HepG2 (cell line): ENCODE measurements at regions not wholly inside any gene's neighbourhood (a gene's known extent, or its start where the extent isn't known, plus 50 kb on each side); places are given as distances from the start of the nearest gene placed in this dataset.

Experiments used
- ATAC-seq: fragments of 200-7000 bp; cut with Tn5 transposase; 3 replicates; pipeline ENCODE4 v1.9.1; 2020; ENCODE audit warnings: mild to moderate bottlenecking, moderate library complexity
- BruUV-seq: library from RNA; stranded (reverse); fragments of 400-500 nt; replicated peaks from 2 replicates; lab custom pipeline; 2021; lab: Mats Ljungman, UMichigan
- CTCF ChIA-PET: fragments of 300-600 bp; formaldehyde crosslinking; extraction: SDS; loops from one replicate; lab custom pipeline; 2021; ENCODE audit warnings: low total read pairs, inconsistent platforms, low intra/inter-chr PET ratio; lab: Yijun Ruan, JAX
- POLR2A ChIA-PET: fragments of 350-600 bp; sonication (Branson Sonifier 250); formaldehyde crosslinking; loops from one replicate; lab custom pipeline; 2020; ENCODE audit warnings: antibody characterized with exemption, inconsistent platforms; lab: Yijun Ruan, JAX
- DNase-seq: peaks from one replicate; pipeline ENCODE4 v3.0.0-alpha.2; 2015; ENCODE audit warnings: low spot score
- FAIRE-seq: peaks from 3 replicates; lab custom pipeline; 2011; peaks lifted over from hg19 to GRCh38; lab: Jason Lieb, UNC
- H2AFZ ChIP-seq: one replicate; pipeline ENCODE4 v1.6.1; 2011; ENCODE audit warnings: low read length, inconsistent platforms
- H3K27ac ChIP-seq: fragments of 300-600 bp; 3 replicates; pipeline ENCODE4 v1.8.0; 2011; ENCODE audit warnings: mixed run types, mild to moderate bottlenecking, mixed read lengths, low read length, inconsistent platforms; ENCODE audit not compliant: insufficient read depth; ENCODE audit errors: extremely low read length
- H3K27me3 ChIP-seq, 2 experiments: fragments of 200-600 bp in 1 of 2; 2 replicates in 1 of 2; 3 replicates in 1 of 2; pipeline versions ENCODE4 v1.6.0 to v1.8.0; 2011; ENCODE audit warnings: low read length in 2 of 2, mild to moderate bottlenecking in 2 of 2, moderate library complexity in 2 of 2, inconsistent platforms in 1 of 2; ENCODE audit not compliant: insufficient read depth in 2 of 2, control insufficient read depth in 1 of 2
- H3K36me3 ChIP-seq, 2 experiments: fragments of 200-600 bp in 1 of 2; replicated peaks in 1 of 2; 2 replicates in 1 of 2; 3 replicates in 1 of 2; pipeline versions ENCODE4 v1.5.1 to v1.8.0; 2011; ENCODE audit warnings: low read length in 2 of 2, inconsistent platforms in 1 of 2; ENCODE audit not compliant: insufficient read depth in 2 of 2, control insufficient read depth in 1 of 2
- H3K4me1 ChIP-seq: 2 replicates; pipeline ENCODE4 v1.5.1; 2012; ENCODE audit warnings: low read length, inconsistent platforms; ENCODE audit not compliant: insufficient read depth
- H3K4me2 ChIP-seq: 2 replicates; pipeline ENCODE4 v1.6.0; 2011; ENCODE audit warnings: low read depth, low read length, inconsistent platforms
- H3K4me3 ChIP-seq, 3 experiments: fragments of 200-600 bp in 1 of 3; sonication (generic), shearing (Covaris generic) in 1 of 3; replicated peaks in 1 of 3; 2 replicates each; pipeline ENCODE4 v1.5.1; 2011 to 2016; ENCODE audit warnings: low read length in 3 of 3, inconsistent platforms in 2 of 3, low read depth in 2 of 3, mild to moderate bottlenecking in 2 of 3, control low read depth in 1 of 3, mixed read lengths in 1 of 3; ENCODE audit not compliant: insufficient read depth in 1 of 3
- H3K79me2 ChIP-seq: one replicate; pipeline ENCODE4 v1.6.1; 2011; ENCODE audit warnings: low read length, inconsistent platforms; ENCODE audit not compliant: insufficient read depth
- H3K9ac ChIP-seq: 2 replicates; pipeline ENCODE4 v1.6.0; 2011; ENCODE audit warnings: mild to moderate bottlenecking, low read depth, low read length, inconsistent platforms; ENCODE audit not compliant: insufficient read depth
- H3K9me3 ChIP-seq: 2 replicates; pipeline ENCODE4 v1.5.1; 2012; ENCODE audit warnings: mild to moderate bottlenecking, low read length
- H4K20me1 ChIP-seq: 2 replicates; pipeline ENCODE4 v1.6.0; 2011; ENCODE audit warnings: inconsistent platforms, mild to moderate bottlenecking, low read length, moderate library complexity; ENCODE audit not compliant: insufficient read depth
- ATAD3A ChIP-seq: sonication (generic); formaldehyde crosslinking; IDR thresholded peaks from 2 replicates; pipeline ENCODE4 v1.4.0; 2020; ENCODE audit warnings: missing genetic modification reagents
- BHLHE40 ChIP-seq: IDR thresholded peaks from 2 replicates; pipeline ENCODE4 v1.6.1; 2011; ENCODE audit warnings: low read length, improper control_type of control experiment
- CSRNP1 ChIP-seq: sonication (generic); formaldehyde crosslinking; IDR thresholded peaks from 2 replicates; pipeline ENCODE4 v1.8.1; 2023; ENCODE audit warnings: mild to moderate bottlenecking, missing genetic modification reagents
- NFIB ChIP-seq: sonication (generic); formaldehyde crosslinking; IDR thresholded peaks from 2 replicates; pipeline ENCODE4 v1.9.0; 2021; ENCODE audit warnings: missing genetic modification reagents, mild to moderate bottlenecking, borderline replicate concordance
- PAWR ChIP-seq: sonication (generic); formaldehyde crosslinking; IDR thresholded peaks from 2 replicates; pipeline ENCODE4 v1.4.0; 2020; ENCODE audit warnings: missing genetic modification reagents, mild to moderate bottlenecking, borderline replicate concordance
- STAG1 ChIP-seq: sonication (generic); formaldehyde crosslinking; IDR thresholded peaks from 2 replicates; pipeline ENCODE4 v1.4.0; 2020; ENCODE audit warnings: missing genetic modification reagents
- ZMYM3 ChIP-seq: sonication (generic); formaldehyde crosslinking; IDR thresholded peaks from 2 replicates; pipeline ENCODE4 v1.5.1; 2020; ENCODE audit warnings: mild to moderate bottlenecking, missing genetic modification reagents
- ZNF781 ChIP-seq: sonication (generic); formaldehyde crosslinking; IDR thresholded peaks from 2 replicates; pipeline ENCODE4 v1.5.1; 2020; ENCODE audit warnings: borderline replicate concordance, mild to moderate bottlenecking, missing genetic modification reagents; ENCODE audit errors: not compliant biosample characterization
- ZSCAN22 ChIP-seq: sonication (generic); formaldehyde crosslinking; IDR thresholded peaks from 2 replicates; pipeline ENCODE4 v1.4.0; 2020; ENCODE audit warnings: mild to moderate bottlenecking, missing genetic modification reagents
- WGBS: methylation state at CpG from one replicate; pipeline ENCODE4 v1.1.6; 2017; ENCODE audit warnings: low lambda C conversion rate; 5-methylcytosine and 5-hydroxymethylcytosine counted together
- in situ Hi-C: cut with HindIII; loops from 2 replicates; pipeline ENCODE4 v1.10.0; 2017; ENCODE audit warnings: low pct_unique_long_range_greater_than_20kb; ENCODE audit not compliant: extremely low pct_ligation_motif_present
- intact Hi-C: fragments of 100-400 bp; cut with micrococcal nuclease; formaldehyde crosslinking; loops from one replicate; pipeline ENCODE4 v1.10.0; 2022; ENCODE audit not compliant: unreplicated experiment

- H3K79me2 ChIP-seq = no peaks in the 10 kb centered on the region
- no peak overlapping the region for H3K27ac ChIP-seq
- FAIRE-seq = no peak
- no peak overlapping the region for H2AFZ ChIP-seq
- H3K4me2 ChIP-seq = no peak overlapping the region
- no TSS peak for BruUV-seq
- CTCF ChIA-PET = no interaction called here
- no peaks in the 10 kb centered on the region for H3K36me3 ChIP-seq
- H3K9me3 ChIP-seq = no peaks in the 10 kb centered on the region
- 4% methylated on average over 2 of the region's 2 CpGs for WGBS
- TF ChIP-seq CSRNP1 (CRISPR knock-in tag) (no peak), ATAD3A (no peak), ZSCAN22 (CRISPR knock-in tag) (no peak), BHLHE40 (no peak), ZNF781 (CRISPR knock-in tag) (no peak), PAWR (no peak), ZMYM3 (CRISPR knock-in tag) (no peak)
- intact Hi-C loops = no loop called here
- in situ Hi-C loops = no loop called here
- no peak overlapping the region for H3K4me3 ChIP-seq
- H4K20me1 ChIP-seq = no peaks in the 10 kb centered on the region
- no peak for DNase-seq
- no peak for ATAC-seq
- H3K27me3 ChIP-seq = peaks cover 0 to 2% of the 10 kb centered on the region in 2 experiments; a peak in 2 of 5 replicates
- H3K4me1 ChIP-seq = no peaks in the 10 kb centered on the region
- H3K9ac ChIP-seq = no peak overlapping the region
- POLR2A ChIA-PET = no interaction called here
These were observed 72.1 kb downstream of the DDIT4L start for GRCh38 chr4:100118181-100118580.

DNA sequence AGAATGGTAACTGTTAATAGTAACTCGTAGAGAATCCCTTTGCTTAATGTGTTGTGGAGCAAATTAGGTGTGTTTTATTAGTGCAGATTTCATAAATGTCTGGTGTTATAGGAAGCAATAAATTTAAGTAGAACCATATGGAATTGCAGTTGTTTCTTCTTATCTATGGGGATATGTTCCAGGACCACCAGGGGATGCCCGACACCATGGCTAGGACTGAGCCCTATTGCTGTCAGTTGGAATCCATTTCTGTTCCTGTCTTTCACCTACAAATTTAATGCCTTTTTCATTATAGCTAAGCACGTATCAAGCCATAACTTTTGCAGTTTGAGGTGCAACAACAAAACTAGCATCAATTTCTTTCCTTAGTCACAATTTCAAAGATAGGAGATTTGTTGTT, 72.5 kb downstream of the DDIT4L start:
- 3% methylated on average over 3 of the region's 3 CpGs for WGBS
- Histone ChIP-seq H3K9ac (no peak overlapping the region), H4K20me1 (no peaks in the 10 kb centered on the region), H3K27ac (no peak overlapping the region), H3K27me3 (peaks cover 0 to 2% of the 10 kb centered on the region in 2 experiments; a peak in 2 of 5 replicates)
- in situ Hi-C loops (no loop called here), intact Hi-C loops (no loop called here)
- CTCF ChIA-PET = no interaction called here
- DNase-seq = no peak
- TF ChIP-seq STAG1 (peak; percentile 26), NFIB (CRISPR knock-in tag) (no peak)
- TF ChIP-seq, all 625 proteins: peak for 1
- no peaks in the 10 kb centered on the region for H3K4me1 ChIP-seq
- H3K4me3 ChIP-seq = no peak overlapping the region
- H2AFZ ChIP-seq = no peak overlapping the region
- H3K9me3 ChIP-seq = no peaks in the 10 kb centered on the region
- no peaks in the 10 kb centered on the region for H3K36me3 ChIP-seq
- H3K79me2 ChIP-seq = no peaks in the 10 kb centered on the region
- no peak overlapping the region for H3K4me2 ChIP-seq
- ATAC-seq = no peak; the same call in 2 of the 3 replicates
- FAIRE-seq = no peak
- BruUV-seq = no TSS peak
- POLR2A ChIA-PET = no interaction called here
